Tibial nerve (tissue), 4 donors: ENCODE measurements at regions not wholly inside any gene's neighbourhood (a gene's known extent, or its start where the extent isn't known, plus 50 kb on each side); places are given as distances from the start of the nearest gene placed in this dataset.

ENCODE experiments used
- CTCF ChIP-seq, 5 experiments: fragments of 200-600 bp in 3 of 5; fragments of 450-650 bp in 2 of 5; sonication (generic) in 3 of 5; IDR thresholded peaks; one replicate each; pipeline ENCODE4 v1.5.1; 2016 to 2019; ENCODE audit warnings: antibody characterized with exemption in 5 of 5, mild to moderate bottlenecking in 3 of 5, moderate library complexity in 2 of 5
- EP300 ChIP-seq, 2 donors: sonication (generic); formaldehyde crosslinking; IDR thresholded peaks; one replicate each; pipeline ENCODE4 v1.6.1; 2017; ENCODE audit warnings: antibody characterized with exemption in 2 of 2, mild to moderate bottlenecking in 1 of 2
- POLR2A ChIP-seq, 2 donors: fragments of 450-650 bp; IDR thresholded peaks; one replicate each; pipeline ENCODE4 v1.6.1; 2017; ENCODE audit warnings: antibody characterized with exemption in 2 of 2, mild to moderate bottlenecking in 2 of 2, moderate library complexity in 2 of 2

GRCh38 chr4:180558427-180558826 is 1684.8 kb upstream of the TENM3 start:
- no peak for TF ChIP-seq CTCF (IDR thresholded peaks at IDR 0.05)
- no peak for TF ChIP-seq POLR2A (IDR thresholded peaks at IDR 0.05)
- TF ChIP-seq EP300 (IDR thresholded peaks at IDR 0.05) = no peak
